ENCODE measurements at regions not wholly inside any gene's neighbourhood (a gene's known extent, or its start where the extent isn't known, plus 50 kb on each side); places are given as distances from the start of the nearest gene placed in this dataset.

GRCh38 chr9:107688728-107689127 lies 199.2 kb upstream of the KLF4 start:
- DNase-seq (ENCODE audit: low read depth in 1 of 2, low spot score in 1 of 2), result no peak

- DNase-seq (ENCODE audit: low read depth in 1 of 2, low spot score in 1 of 2), result no peak
These were observed 196.3 kb upstream of the KLF4 start for GRCh38 chr9:107685901-107686300.

GRCh38 chr9:107685376-107685775 lies 195.8 kb upstream of the KLF4 start:
- DNase-seq (ENCODE audit: low read depth in 1 of 2, low spot score in 1 of 2), result no peak

- DNase-seq (ENCODE audit: low read depth in 1 of 2, low spot score in 1 of 2), result no peak
These were observed 194.7 kb upstream of the KLF4 start for GRCh38 chr9:107684224-107684623.

- DNase-seq (ENCODE audit: low read depth in 1 of 2, low spot score in 1 of 2), result no peak
These were observed 194.0 kb upstream of the KLF4 start for GRCh38 chr9:107683566-107683965.

GRCh38 chr9:107681988-107682387 lies 192.4 kb upstream of the KLF4 start:
- no peak for DNase-seq (ENCODE audit: low read depth in 1 of 2, low spot score in 1 of 2)

GRCh38 chr9:107675351-107676259 lies 186.0 kb upstream of the KLF4 start:
- no peak for DNase-seq (ENCODE audit: low read depth in 1 of 2, low spot score in 1 of 2)

GRCh38 chr9:107674721-107675277 lies 185.2 kb upstream of the KLF4 start:
- no peak for DNase-seq (ENCODE audit: low read depth in 1 of 2, low spot score in 1 of 2)

- no peak for DNase-seq (ENCODE audit: low read depth in 1 of 2, low spot score in 1 of 2)
These were observed 184.5 kb upstream of the KLF4 start for GRCh38 chr9:107673861-107674720.

- DNase-seq (ENCODE audit: low read depth in 1 of 2, low spot score in 1 of 2), result no peak
These were observed 182.0 kb upstream of the KLF4 start for GRCh38 chr9:107671588-107671987.

- DNase-seq (ENCODE audit: low read depth in 1 of 2, low spot score in 1 of 2), result no peak
These were observed 179.9 kb upstream of the KLF4 start for GRCh38 chr9:107669422-107669821.

- no peak for DNase-seq (ENCODE audit: low read depth in 1 of 2, low spot score in 1 of 2)
These were observed 177.9 kb upstream of the KLF4 start for GRCh38 chr9:107667231-107668070.

GRCh38 chr9:107665057-107665456 lies 175.5 kb upstream of the KLF4 start:
- DNase-seq (ENCODE audit: low read depth in 1 of 2, low spot score in 1 of 2), result no peak

- no peak for DNase-seq (ENCODE audit: low read depth in 1 of 2, low spot score in 1 of 2)
These were observed 171.4 kb upstream of the KLF4 start for GRCh38 chr9:107660976-107661375.

- DNase-seq (ENCODE audit: low read depth in 1 of 2, low spot score in 1 of 2), result no peak
These were observed 163.8 kb upstream of the KLF4 start for GRCh38 chr9:107653263-107653821.

GRCh38 chr9:107650995-107651394 lies 161.4 kb upstream of the KLF4 start:
- no peak for DNase-seq (ENCODE audit: low read depth in 1 of 2, low spot score in 1 of 2)

GRCh38 chr9:107650321-107650720 lies 160.8 kb upstream of the KLF4 start:
- no peak for DNase-seq (ENCODE audit: low read depth in 1 of 2, low spot score in 1 of 2)

- no peak for DNase-seq (ENCODE audit: low read depth in 1 of 2, low spot score in 1 of 2)
These were observed 158.7 kb upstream of the KLF4 start for GRCh38 chr9:107648153-107648715.

GRCh38 chr9:107647611-107648010 lies 158.0 kb upstream of the KLF4 start:
- no peak for DNase-seq (ENCODE audit: low read depth in 1 of 2, low spot score in 1 of 2)

GRCh38 chr9:107647141-107647540 lies 157.6 kb upstream of the KLF4 start:
- no peak for DNase-seq (ENCODE audit: low read depth in 1 of 2, low spot score in 1 of 2)

All from activated CD4-positive, alpha-beta T cell treated with anti-CD3 and anti-CD28 coated beads, Interleukin-2, amount 50 U/mL, for 24 hours (primary cell).